Spinal cord (tissue), 9 donors: ENCODE measurements at regions not wholly inside any gene's neighbourhood (a gene's known extent, or its start where the extent isn't known, plus 50 kb on each side); places are given as distances from the start of the nearest gene placed in this dataset.

Experiments used
- DNase-seq, 6 donors: peaks; one replicate each; pipeline versions ENCODE4 v3.0.0 to v3.0.0-alpha.2; 2013 to 2015; ENCODE audit warnings: low spot score in 6 of 6, low read depth in 4 of 6
- H3K27ac ChIP-seq: one replicate; pipeline ENCODE4 v1.5.1; 2013; ENCODE audit warnings: low read depth, low read length, control low read depth
- H3K27me3 ChIP-seq: one replicate; pipeline ENCODE4 v1.6.1; 2013; ENCODE audit warnings: low read length; ENCODE audit not compliant: control insufficient read depth, insufficient read depth
- H3K36me3 ChIP-seq: one replicate; pipeline ENCODE4 v1.6.1; 2013; ENCODE audit warnings: low read length; ENCODE audit not compliant: control insufficient read depth, insufficient read depth
- H3K4me1 ChIP-seq: one replicate; pipeline ENCODE4 v1.6.1; 2013; ENCODE audit warnings: low read length; ENCODE audit not compliant: control insufficient read depth, insufficient read depth
- H3K4me3 ChIP-seq: one replicate; pipeline ENCODE4 v1.5.1; 2013; ENCODE audit warnings: low read depth, low read length, control low read depth
- H3K9me3 ChIP-seq: one replicate; pipeline ENCODE4 v1.6.1; 2013; ENCODE audit warnings: low read length; ENCODE audit not compliant: control insufficient read depth, insufficient read depth
- WGBS: methylation state at CpG from one replicate; pipeline ENCODE4 v1.1.5; 2013; ENCODE audit warnings: missing lambda C conversion rate; ENCODE audit not compliant: insufficient coverage; 5-methylcytosine and 5-hydroxymethylcytosine counted together
- donor health status: healthy.

GRCh38 chr16:63067141-63067540 is 1030.9 kb upstream of the CDH8 start:
- DNase-seq: peak in 4 of 6 donors; percentile 28 to 81 (median 56)
- H3K9me3 ChIP-seq: peaks cover 3% of the 10 kb centered on the region

GRCh38 chr16:63066552-63066951 is 1030.3 kb upstream of the CDH8 start:
- WGBS: no CpG with 5 or more reads among the region's 3 CpGs
- no peak overlapping the region for H3K4me3 ChIP-seq
- no peaks in the 10 kb centered on the region for H3K36me3 ChIP-seq
- DNase-seq: no peak
- H3K4me1 ChIP-seq: no peaks in the 10 kb centered on the region
- peaks cover 3% of the 10 kb centered on the region for H3K9me3 ChIP-seq
- H3K27me3 ChIP-seq: no peaks in the 10 kb centered on the region
- no peak overlapping the region for H3K27ac ChIP-seq

More at GRCh38 chr16:63067141-63067540, 1030.9 kb upstream of the CDH8 start:
- H3K27ac ChIP-seq: no peak overlapping the region
- no peaks in the 10 kb centered on the region for H3K36me3 ChIP-seq
- no peaks in the 10 kb centered on the region for H3K27me3 ChIP-seq
- no peak overlapping the region for H3K4me3 ChIP-seq
- no peaks in the 10 kb centered on the region for H3K4me1 ChIP-seq

GRCh38 chr16:63061319-63061718 is 1025.1 kb upstream of the CDH8 start:
- H3K27ac ChIP-seq: no peak overlapping the region
- no peak overlapping the region for H3K4me3 ChIP-seq
- H3K9me3 ChIP-seq: no peaks in the 10 kb centered on the region
- no peak for DNase-seq
- WGBS: 89% methylated on average over 10 of the region's 10 CpGs
- peaks cover 2% of the 10 kb centered on the region for H3K27me3 ChIP-seq
- no peaks in the 10 kb centered on the region for H3K36me3 ChIP-seq
- H3K4me1 ChIP-seq: no peaks in the 10 kb centered on the region

- Histone ChIP-seq H3K4me3 (no peak overlapping the region), H3K9me3 (no peaks in the 10 kb centered on the region), H3K36me3 (no peaks in the 10 kb centered on the region), H3K4me1 (no peaks in the 10 kb centered on the region), H3K27me3 (peaks cover 2% of the 10 kb centered on the region), H3K27ac (no peak overlapping the region)
- DNase-seq: peak in 1 of 6 donors; percentile 87
- WGBS: 76% methylated on average over 4 of the region's 6 CpGs
Measured at GRCh38 chr16:63059676-63060075, 1023.4 kb upstream of the CDH8 start.

- no peaks in the 10 kb centered on the region for H3K9me3 ChIP-seq
- no peaks in the 10 kb centered on the region for H3K36me3 ChIP-seq
- no peak overlapping the region for H3K4me3 ChIP-seq
- no peak overlapping the region for H3K27ac ChIP-seq
- H3K4me1 ChIP-seq: no peaks in the 10 kb centered on the region
- no peak for DNase-seq
- H3K27me3 ChIP-seq: peaks cover 2% of the 10 kb centered on the region
- no CpG with 5 or more reads among the region's 3 CpGs for WGBS
Measured at GRCh38 chr16:63057341-63057740, 1021.1 kb upstream of the CDH8 start.

GRCh38 chr16:63050391-63050790 is 1014.2 kb upstream of the CDH8 start:
- WGBS: 100% methylated on average over 1 of the region's 1 CpG
- H3K4me3 ChIP-seq: no peak overlapping the region

GRCh38 chr16:63038397-63039106 is 1002.3 kb upstream of the CDH8 start:
- no peaks in the 10 kb centered on the region for H3K9me3 ChIP-seq
- no peak overlapping the region for H3K4me3 ChIP-seq
- no peak overlapping the region for H3K27ac ChIP-seq
- no peaks in the 10 kb centered on the region for H3K36me3 ChIP-seq
- no peaks in the 10 kb centered on the region for H3K27me3 ChIP-seq
- 86% methylated on average over 1 of the region's 7 CpGs for WGBS
- H3K4me1 ChIP-seq: no peaks in the 10 kb centered on the region
- peak in 1 of 6 donors; percentile 44 for DNase-seq

More at GRCh38 chr16:63050391-63050790, 1014.2 kb upstream of the CDH8 start:
- no peaks in the 10 kb centered on the region for H3K27me3 ChIP-seq
- no peaks in the 10 kb centered on the region for H3K36me3 ChIP-seq
- no peak overlapping the region for H3K27ac ChIP-seq
- H3K4me1 ChIP-seq: no peaks in the 10 kb centered on the region
- H3K9me3 ChIP-seq: no peaks in the 10 kb centered on the region
- peak in 1 of 6 donors; percentile 14 for DNase-seq

- no CpG with 5 or more reads among the region's 1 CpG for WGBS
- Histone ChIP-seq H3K27me3 (no peaks in the 10 kb centered on the region), H3K36me3 (no peaks in the 10 kb centered on the region), H3K27ac (no peak overlapping the region), H3K9me3 (no peaks in the 10 kb centered on the region), H3K4me3 (no peak overlapping the region), H3K4me1 (no peaks in the 10 kb centered on the region)
- peak in 2 of 6 donors; percentile 16 to 44 for DNase-seq
Measured at GRCh38 chr16:63037761-63038396, 1001.6 kb upstream of the CDH8 start.

GRCh38 chr16:63018581-63019223 is 982.5 kb upstream of the CDH8 start:
- Histone ChIP-seq H3K4me3 (no peak overlapping the region), H3K27me3 (no peaks in the 10 kb centered on the region), H3K9me3 (no peaks in the 10 kb centered on the region), H3K36me3 (no peaks in the 10 kb centered on the region), H3K27ac (no peak overlapping the region), H3K4me1 (no peaks in the 10 kb centered on the region)
- 93% methylated on average over 3 of the region's 7 CpGs for WGBS
- no peak for DNase-seq

- no peak for DNase-seq
- Histone ChIP-seq H3K4me1 (no peaks in the 10 kb centered on the region), H3K9me3 (no peaks in the 10 kb centered on the region), H3K36me3 (no peaks in the 10 kb centered on the region), H3K27ac (no peak overlapping the region), H3K27me3 (no peaks in the 10 kb centered on the region), H3K4me3 (no peak overlapping the region)
Measured at GRCh38 chr16:63008688-63009087, 972.5 kb upstream of the CDH8 start.
